ENCODE measurements at regions not wholly inside any gene's neighbourhood (a gene's known extent, or its start where the extent isn't known, plus 50 kb on each side); places are given as distances from the start of the nearest gene placed in this dataset.

DNA sequence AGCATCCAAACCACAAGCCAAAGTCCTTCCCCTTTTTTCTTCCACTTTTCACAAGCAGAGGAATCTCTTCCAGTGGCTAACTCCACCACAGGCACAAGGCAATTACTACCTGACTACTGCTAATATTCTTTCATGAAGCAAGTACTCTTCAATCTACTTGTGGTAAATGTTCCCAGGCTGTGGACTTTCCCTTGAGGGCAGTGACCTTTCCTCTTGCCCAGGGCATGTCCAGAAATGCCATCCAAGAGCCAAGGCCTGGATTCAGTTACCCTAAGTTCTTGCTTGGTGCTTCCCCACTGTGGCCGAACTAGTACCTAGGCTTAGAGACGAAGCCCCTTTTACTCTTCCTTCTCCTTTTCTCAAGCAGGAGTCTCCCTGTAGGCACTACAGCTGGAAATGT is 400.7 kb downstream of the DCAF12L2 start:
- intact Hi-C loops (cut with DNase I; ENCODE audit: low total_unique reads) = no loop called here
- H3K36me3 ChIP-seq = no peaks in the 10 kb centered on the region
- DNase-seq = no peak

DNA sequence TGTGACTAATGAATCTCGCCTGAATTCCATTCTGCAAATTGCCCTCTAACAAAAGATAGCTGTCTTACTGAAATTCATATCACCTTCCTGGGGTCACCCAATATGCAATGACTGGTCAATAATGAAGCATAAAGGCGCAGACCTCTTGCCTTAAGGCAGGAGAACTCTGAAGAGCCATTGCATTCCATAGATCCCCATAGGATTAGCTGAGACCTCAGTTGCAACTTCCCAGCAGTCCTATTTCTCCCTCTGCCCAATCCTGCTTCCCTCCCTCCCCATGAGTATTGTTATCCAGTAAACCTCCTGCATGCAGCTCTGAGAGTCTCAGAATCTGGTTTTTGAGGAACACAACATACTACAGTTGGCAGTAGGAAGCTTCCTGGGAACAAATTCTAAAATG is 396.5 kb downstream of the DCAF12L2 start:
- intact Hi-C loops (cut with DNase I; ENCODE audit: low total_unique reads) = no loop called here
- Histone ChIP-seq H3K9me3 (peaks cover 0 to 5% (median 0%) of the 10 kb centered on the region in 8 donors), H3K4me3 (no peak overlapping the region), H3K27ac (no peak overlapping the region), H3K4me1 (no peaks in the 10 kb centered on the region), H3K36me3 (no peaks in the 10 kb centered on the region), H3K27me3 (replicated peaks in 1 of 7) (no peaks in the 10 kb centered on the region)
- no peak for DNase-seq
- WGBS, 5 donors = 49 to 80% (median 74%) methylated on average over 1 to 2 of the region's 2 CpGs
- no peak for TF ChIP-seq POLR2AphosphoS5 (IDR thresholded peaks at IDR 0.05)
- TF ChIP-seq POLR2A (IDR thresholded peaks at IDR 0.05) = no peak
- TF ChIP-seq, protein P1, sequence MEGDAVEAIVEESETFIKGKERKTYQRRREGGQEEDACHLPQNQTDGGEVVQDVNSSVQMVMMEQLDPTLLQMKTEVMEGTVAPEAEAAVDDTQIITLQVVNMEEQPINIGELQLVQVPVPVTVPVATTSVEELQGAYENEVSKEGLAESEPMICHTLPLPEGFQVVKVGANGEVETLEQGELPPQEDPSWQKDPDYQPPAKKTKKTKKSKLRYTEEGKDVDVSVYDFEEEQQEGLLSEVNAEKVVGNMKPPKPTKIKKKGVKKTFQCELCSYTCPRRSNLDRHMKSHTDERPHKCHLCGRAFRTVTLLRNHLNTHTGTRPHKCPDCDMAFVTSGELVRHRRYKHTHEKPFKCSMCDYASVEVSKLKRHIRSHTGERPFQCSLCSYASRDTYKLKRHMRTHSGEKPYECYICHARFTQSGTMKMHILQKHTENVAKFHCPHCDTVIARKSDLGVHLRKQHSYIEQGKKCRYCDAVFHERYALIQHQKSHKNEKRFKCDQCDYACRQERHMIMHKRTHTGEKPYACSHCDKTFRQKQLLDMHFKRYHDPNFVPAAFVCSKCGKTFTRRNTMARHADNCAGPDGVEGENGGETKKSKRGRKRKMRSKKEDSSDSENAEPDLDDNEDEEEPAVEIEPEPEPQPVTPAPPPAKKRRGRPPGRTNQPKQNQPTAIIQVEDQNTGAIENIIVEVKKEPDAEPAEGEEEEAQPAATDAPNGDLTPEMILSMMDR (IDR thresholded peaks at IDR 0.05 in 8 of 11, conservative IDR thresholded peaks at IDR 0.05 in 3 of 11) = no peak

More for the DNA sequence above, 400.7 kb downstream of the DCAF12L2 start:
- TF ChIP-seq, protein P1 (IDR thresholded peaks at IDR 0.05 in 8 of 11, conservative IDR thresholded peaks at IDR 0.05 in 3 of 11) = no peak
- TF ChIP-seq POLR2A (IDR thresholded peaks at IDR 0.05) (no peak), POLR2AphosphoS5 (IDR thresholded peaks at IDR 0.05) (no peak)
- 78 to 87% (median 85%) methylated on average over 2 of the region's 2 CpGs for WGBS, 5 donors
- peaks cover 0 to 35% (median 5%) of the 10 kb centered on the region in 8 donors for H3K9me3 ChIP-seq
- H3K27ac ChIP-seq = no peak overlapping the region
- no peaks in the 10 kb centered on the region for H3K4me1 ChIP-seq
- no peaks in the 10 kb centered on the region for H3K27me3 ChIP-seq (replicated peaks in 1 of 7)
- no peak overlapping the region for H3K4me3 ChIP-seq

DNA sequence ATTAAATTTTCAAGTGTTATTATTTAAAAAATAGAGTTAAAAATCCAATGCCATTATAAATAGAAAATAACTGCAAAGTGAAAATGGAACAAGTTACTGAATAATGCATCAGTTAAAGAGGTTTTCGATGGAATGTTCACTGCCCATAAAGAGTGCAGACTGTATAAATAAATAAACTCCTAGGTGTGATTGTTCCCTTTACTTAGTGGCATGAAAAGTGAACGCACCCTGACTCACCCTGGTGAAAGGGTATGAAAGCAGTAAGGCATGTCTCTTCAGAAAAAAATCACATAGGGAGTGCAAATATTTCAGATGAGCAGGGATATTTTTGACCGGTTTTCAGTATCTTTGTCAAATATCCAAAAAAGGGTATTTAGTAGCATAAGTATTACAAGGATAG is 387.8 kb downstream of the DCAF12L2 start:
- no peaks in the 10 kb centered on the region for H3K9me3 ChIP-seq
- TF ChIP-seq POLR2A (IDR thresholded peaks at IDR 0.05) = no peak
- TF ChIP-seq, protein P1 (IDR thresholded peaks at IDR 0.05 in 8 of 11, conservative IDR thresholded peaks at IDR 0.05 in 3 of 11) = no peak
- TF ChIP-seq POLR2AphosphoS5 (IDR thresholded peaks at IDR 0.05) = no peak
- H3K27ac ChIP-seq = no peak overlapping the region
- no peaks in the 10 kb centered on the region for H3K27me3 ChIP-seq (replicated peaks in 1 of 7)
- WGBS, 5 donors = 65 to 83% (median 78%) methylated on average over 3 of the region's 3 CpGs
- H3K36me3 ChIP-seq = no peaks in the 10 kb centered on the region
- H3K4me3 ChIP-seq = no peak overlapping the region
- DNase-seq = no peak
- intact Hi-C loops (cut with DNase I; ENCODE audit: low total_unique reads) = no loop called here
- H3K4me1 ChIP-seq = no peaks in the 10 kb centered on the region

DNA sequence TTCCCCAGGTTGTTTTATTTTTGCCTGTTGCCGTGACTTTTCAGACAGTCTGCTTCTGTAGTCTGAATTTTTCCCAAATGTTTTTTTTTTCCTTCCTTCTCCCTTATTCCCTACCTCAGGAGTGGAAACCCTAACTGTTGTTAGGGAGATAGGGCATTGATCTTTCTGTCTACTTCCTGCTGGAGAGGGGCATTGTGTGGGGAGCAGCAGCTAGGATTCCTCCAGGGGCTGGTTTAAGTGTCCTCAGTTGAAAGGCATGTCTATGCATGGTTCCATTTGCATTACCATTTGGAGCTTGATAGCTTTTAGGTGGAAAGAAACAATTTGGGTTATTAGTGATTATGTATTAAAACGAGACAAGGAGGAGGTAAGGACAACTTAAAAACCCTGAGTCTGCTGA is 383.9 kb downstream of the DCAF12L2 start:
- intact Hi-C loops (cut with DNase I; ENCODE audit: low total_unique reads) = no loop called here
- no peak overlapping the region for H3K27ac ChIP-seq
- WGBS, 5 donors = 47 to 65% (median 57%) methylated on average over 2 of the region's 2 CpGs
- H3K9me3 ChIP-seq = no peaks in the 10 kb centered on the region
- TF ChIP-seq POLR2A (IDR thresholded peaks at IDR 0.05) (no peak), POLR2AphosphoS5 (IDR thresholded peaks at IDR 0.05) (no peak)
- TF ChIP-seq, protein P1 (IDR thresholded peaks at IDR 0.05 in 8 of 11, conservative IDR thresholded peaks at IDR 0.05 in 3 of 11) = no peak
- no peaks in the 10 kb centered on the region for H3K4me1 ChIP-seq
- no peak overlapping the region for H3K4me3 ChIP-seq
- DNase-seq = no peak
- no peaks in the 10 kb centered on the region for H3K27me3 ChIP-seq (replicated peaks in 1 of 7)
- H3K36me3 ChIP-seq = no peaks in the 10 kb centered on the region

Measured in spleen (tissue), 11 donors.